ENCODE measurements at regions not wholly inside any gene's neighbourhood (a gene's known extent, or its start where the extent isn't known, plus 50 kb on each side); places are given as distances from the start of the nearest gene placed in this dataset.
A peak's percentile ranks its signal among the peaks of the same experiment; 100 is the strongest.

- H3K4me3 ChIP-seq (ENCODE audit: low read depth, low read length), result no peak overlapping the region
- no peak for DNase-seq (ENCODE audit: low read depth)
- TF ChIP-seq MYC (IDR thresholded peaks at IDR 0.05; ENCODE audit: low read depth, low read length) (no peak), POLR2A (IDR thresholded peaks at IDR 0.05; ENCODE audit: extremely low read depth, insufficient read length) (no peak), MAX (IDR thresholded peaks at IDR 0.05; ENCODE audit: low read depth, low read length) (no peak), CTCF (IDR thresholded peaks at IDR 0.05; ENCODE audit: low read depth, low read length) (no peak)
These were observed 170.7 kb upstream of the TP63 start for GRCh38 chr3:189460511-189460910.

- no peak for DNase-seq (ENCODE audit: low read depth)
- no peak overlapping the region for H3K4me3 ChIP-seq (ENCODE audit: low read depth, low read length)
- TF ChIP-seq POLR2A (IDR thresholded peaks at IDR 0.05; ENCODE audit: extremely low read depth, insufficient read length), result no peak
These were observed 166.4 kb upstream of the TP63 start for GRCh38 chr3:189464799-189465198.

- TF ChIP-seq POLR2A (IDR thresholded peaks at IDR 0.05; ENCODE audit: extremely low read depth, insufficient read length), result no peak
- TF ChIP-seq MAX (IDR thresholded peaks at IDR 0.05; ENCODE audit: low read depth, low read length), result no peak
- no peak for TF ChIP-seq MYC (IDR thresholded peaks at IDR 0.05; ENCODE audit: low read depth, low read length)
- no peak for TF ChIP-seq CTCF (IDR thresholded peaks at IDR 0.05; ENCODE audit: low read depth, low read length)
- DNase-seq (ENCODE audit: low read depth), result no peak
- H3K4me3 ChIP-seq (ENCODE audit: low read depth, low read length), result no peak overlapping the region
These were observed 165.2 kb upstream of the TP63 start for GRCh38 chr3:189466004-189466403.

GRCh38 chr3:189467451-189467850, 163.7 kb upstream of the TP63 start:
- no peak; the same call in 1 of the 2 replicates for TF ChIP-seq MYC (IDR thresholded peaks at IDR 0.05; ENCODE audit: low read depth, low read length)
- no peak for TF ChIP-seq POLR2A (IDR thresholded peaks at IDR 0.05; ENCODE audit: extremely low read depth, insufficient read length)
- TF ChIP-seq MAX (IDR thresholded peaks at IDR 0.05; ENCODE audit: low read depth, low read length), result no peak
- TF ChIP-seq CTCF (IDR thresholded peaks at IDR 0.05; ENCODE audit: low read depth, low read length), result no peak
- no peak overlapping the region for H3K4me3 ChIP-seq (ENCODE audit: low read depth, low read length)
- peak; percentile 64 for DNase-seq (ENCODE audit: low read depth)

GRCh38 chr3:189474944-189475343, 156.2 kb upstream of the TP63 start:
- no peak for DNase-seq (ENCODE audit: low read depth)
- H3K4me3 ChIP-seq (ENCODE audit: low read depth, low read length), result no peak overlapping the region
- TF ChIP-seq POLR2A (IDR thresholded peaks at IDR 0.05; ENCODE audit: extremely low read depth, insufficient read length) (no peak), CTCF (IDR thresholded peaks at IDR 0.05; ENCODE audit: low read depth, low read length) (no peak), MAX (IDR thresholded peaks at IDR 0.05; ENCODE audit: low read depth, low read length) (no peak), MYC (IDR thresholded peaks at IDR 0.05; ENCODE audit: low read depth, low read length) (no peak)

GRCh38 chr3:189477614-189478013, 153.6 kb upstream of the TP63 start:
- H3K4me3 ChIP-seq (ENCODE audit: low read depth, low read length), result no peak overlapping the region
- no peak for DNase-seq (ENCODE audit: low read depth)
- TF ChIP-seq CTCF (IDR thresholded peaks at IDR 0.05; ENCODE audit: low read depth, low read length) (no peak), POLR2A (IDR thresholded peaks at IDR 0.05; ENCODE audit: extremely low read depth, insufficient read length) (no peak), MYC (IDR thresholded peaks at IDR 0.05; ENCODE audit: low read depth, low read length) (no peak), MAX (IDR thresholded peaks at IDR 0.05; ENCODE audit: low read depth, low read length) (no peak)

Data from NB4 (cell line).